ENCODE measurements at regions not wholly inside any gene's neighbourhood (a gene's known extent, or its start where the extent isn't known, plus 50 kb on each side); places are given as distances from the start of the nearest gene placed in this dataset.

DNA sequence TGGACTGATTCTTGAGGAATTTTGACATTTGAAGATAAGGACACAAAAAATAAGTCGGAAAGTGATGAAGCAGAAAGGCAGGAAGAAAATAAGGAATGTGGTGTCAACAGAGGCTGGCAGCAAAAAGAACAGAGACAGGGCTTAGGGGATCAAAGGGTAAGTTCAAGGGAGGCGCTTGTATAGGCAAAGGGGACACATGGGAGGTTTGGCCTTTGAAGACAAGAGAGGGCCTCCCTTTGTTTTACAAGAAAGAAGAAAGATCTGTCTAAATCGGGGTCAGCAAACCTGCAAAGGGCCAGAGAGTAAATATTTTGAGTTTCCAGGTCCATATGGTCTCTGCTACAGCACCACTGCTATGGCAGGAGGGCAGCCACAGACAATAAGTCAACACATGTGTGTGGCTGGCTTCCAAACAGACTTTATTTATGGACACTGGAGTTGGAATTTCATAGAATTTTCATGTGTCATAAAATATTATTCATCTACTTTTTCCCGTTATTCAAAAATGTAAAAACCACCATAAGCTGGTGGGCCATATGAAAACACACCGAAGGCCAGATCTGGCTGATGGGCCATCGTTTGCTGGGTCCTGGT is 112.0 kb upstream of the FBXL7 start:
- Histone ChIP-seq H3K9ac (ENCODE audit: insufficient read depth, low read length) (no peak overlapping the region), H3K4me3 (replicated peaks in 1 of 4; ENCODE audit: control extremely low read depth in 1 of 4, insufficient read depth in 1 of 4, low read depth in 3 of 4, low read length in 4 of 4) (no peak overlapping the region), H2AFZ (ENCODE audit: low read length) (no peak overlapping the region), H4K20me1 (ENCODE audit: control insufficient read depth, extremely low read depth, insufficient read depth, low read length) (no peaks in the 10 kb centered on the region), H3K79me2 (ENCODE audit: control insufficient read depth, insufficient read depth, low read length) (no peaks in the 10 kb centered on the region), H3K27ac (ENCODE audit: insufficient read depth, low read length) (no peak overlapping the region), H3K4me1 (ENCODE audit: control insufficient read depth, extremely low read depth, insufficient read depth, low read length) (no peaks in the 10 kb centered on the region), H3K9me3 (ENCODE audit: control insufficient read depth, insufficient read depth, low read depth, low read length) (no peaks in the 10 kb centered on the region), H3K27me3 (ENCODE audit: control insufficient read depth, insufficient read depth, low read length) (no peaks in the 10 kb centered on the region), H3K4me2 (ENCODE audit: extremely low read depth, insufficient read depth, low read length) (no peak overlapping the region), H3K36me3 (ENCODE audit: control insufficient read depth, insufficient read depth, low read length) (no peaks in the 10 kb centered on the region)
- no peak for TF ChIP-seq EZH2 (IDR thresholded peaks at IDR 0.05; ENCODE audit: low read length, missing control alignments)
- TF ChIP-seq, protein P1, sequence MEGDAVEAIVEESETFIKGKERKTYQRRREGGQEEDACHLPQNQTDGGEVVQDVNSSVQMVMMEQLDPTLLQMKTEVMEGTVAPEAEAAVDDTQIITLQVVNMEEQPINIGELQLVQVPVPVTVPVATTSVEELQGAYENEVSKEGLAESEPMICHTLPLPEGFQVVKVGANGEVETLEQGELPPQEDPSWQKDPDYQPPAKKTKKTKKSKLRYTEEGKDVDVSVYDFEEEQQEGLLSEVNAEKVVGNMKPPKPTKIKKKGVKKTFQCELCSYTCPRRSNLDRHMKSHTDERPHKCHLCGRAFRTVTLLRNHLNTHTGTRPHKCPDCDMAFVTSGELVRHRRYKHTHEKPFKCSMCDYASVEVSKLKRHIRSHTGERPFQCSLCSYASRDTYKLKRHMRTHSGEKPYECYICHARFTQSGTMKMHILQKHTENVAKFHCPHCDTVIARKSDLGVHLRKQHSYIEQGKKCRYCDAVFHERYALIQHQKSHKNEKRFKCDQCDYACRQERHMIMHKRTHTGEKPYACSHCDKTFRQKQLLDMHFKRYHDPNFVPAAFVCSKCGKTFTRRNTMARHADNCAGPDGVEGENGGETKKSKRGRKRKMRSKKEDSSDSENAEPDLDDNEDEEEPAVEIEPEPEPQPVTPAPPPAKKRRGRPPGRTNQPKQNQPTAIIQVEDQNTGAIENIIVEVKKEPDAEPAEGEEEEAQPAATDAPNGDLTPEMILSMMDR (conservative IDR thresholded peaks at IDR 0.05 in 1 of 2, IDR thresholded peaks at IDR 0.05 in 1 of 2; ENCODE audit: low read depth in 1 of 2, low read length in 2 of 2) = no peak
- DNase-seq (ENCODE audit: low read depth in 2 of 2) = no peak

DNA sequence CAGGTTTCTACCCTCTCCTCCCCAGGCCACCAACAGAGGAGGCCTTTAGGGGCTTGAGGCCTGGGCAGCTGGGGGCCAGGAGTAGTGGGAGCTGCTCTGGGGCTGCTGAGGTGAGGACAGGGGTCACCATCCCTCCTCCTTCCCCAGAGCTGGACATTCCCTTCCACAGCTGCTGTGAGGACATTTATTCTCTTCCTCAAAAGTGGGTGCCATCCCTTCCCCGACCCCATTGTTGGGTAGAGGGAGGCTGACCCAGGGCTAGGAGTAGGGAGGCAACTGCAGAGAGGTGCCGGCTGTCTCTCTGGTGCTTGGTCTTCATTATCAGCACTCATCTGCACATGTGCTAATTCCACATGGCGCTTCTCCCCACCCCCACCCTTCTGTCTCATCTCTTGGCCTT is 113.9 kb upstream of the FBXL7 start:
- Histone ChIP-seq H4K20me1 (ENCODE audit: control insufficient read depth, extremely low read depth, insufficient read depth, low read length) (no peaks in the 10 kb centered on the region), H3K36me3 (ENCODE audit: control insufficient read depth, insufficient read depth, low read length) (no peaks in the 10 kb centered on the region), H3K27ac (ENCODE audit: insufficient read depth, low read length) (no peak overlapping the region), H3K79me2 (ENCODE audit: control insufficient read depth, insufficient read depth, low read length) (no peaks in the 10 kb centered on the region), H3K27me3 (ENCODE audit: control insufficient read depth, insufficient read depth, low read length) (no peaks in the 10 kb centered on the region), H2AFZ (ENCODE audit: low read length) (no peak overlapping the region), H3K9ac (ENCODE audit: insufficient read depth, low read length) (no peak overlapping the region), H3K4me1 (ENCODE audit: control insufficient read depth, extremely low read depth, insufficient read depth, low read length) (no peaks in the 10 kb centered on the region), H3K9me3 (ENCODE audit: control insufficient read depth, insufficient read depth, low read depth, low read length) (no peaks in the 10 kb centered on the region), H3K4me3 (replicated peaks in 1 of 4; ENCODE audit: control extremely low read depth in 1 of 4, insufficient read depth in 1 of 4, low read depth in 3 of 4, low read length in 4 of 4) (no peak overlapping the region), H3K4me2 (ENCODE audit: extremely low read depth, insufficient read depth, low read length) (no peak overlapping the region)
- DNase-seq (ENCODE audit: low read depth in 2 of 2) = no peak
- TF ChIP-seq, protein P1 (conservative IDR thresholded peaks at IDR 0.05 in 1 of 2, IDR thresholded peaks at IDR 0.05 in 1 of 2; ENCODE audit: low read depth in 1 of 2, low read length in 2 of 2) = no peak

DNA sequence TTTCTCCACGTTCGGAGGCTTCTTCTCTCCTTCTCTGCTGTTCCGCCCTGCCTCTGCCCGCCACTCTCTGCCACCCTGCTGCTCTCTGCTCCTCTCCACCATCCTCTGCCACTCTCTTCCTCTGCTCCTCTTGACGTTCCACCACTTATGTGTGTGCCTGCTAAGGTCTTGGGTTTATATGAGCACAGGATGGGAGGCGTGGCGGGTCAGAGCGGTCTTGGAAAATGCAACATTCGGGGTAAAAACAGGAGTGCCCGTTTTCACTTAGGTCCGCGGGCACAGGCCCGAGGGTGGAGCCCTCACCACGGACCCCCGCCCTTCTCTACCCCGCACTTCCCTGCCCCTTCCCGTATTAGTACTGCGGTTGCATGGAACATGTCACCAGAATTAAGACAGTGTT is 114.4 kb upstream of the FBXL7 start:
- H4K20me1 ChIP-seq (ENCODE audit: control insufficient read depth, extremely low read depth, insufficient read depth, low read length) = no peaks in the 10 kb centered on the region
- no peaks in the 10 kb centered on the region for H3K9me3 ChIP-seq (ENCODE audit: control insufficient read depth, insufficient read depth, low read depth, low read length)
- no peaks in the 10 kb centered on the region for H3K36me3 ChIP-seq (ENCODE audit: control insufficient read depth, insufficient read depth, low read length)
- H3K9ac ChIP-seq (ENCODE audit: insufficient read depth, low read length) = no peak overlapping the region
- no peak for DNase-seq (ENCODE audit: low read depth in 2 of 2)
- TF ChIP-seq EZH2 (IDR thresholded peaks at IDR 0.05; ENCODE audit: low read length, missing control alignments) = no peak
- TF ChIP-seq, protein P1 (conservative IDR thresholded peaks at IDR 0.05 in 1 of 2, IDR thresholded peaks at IDR 0.05 in 1 of 2; ENCODE audit: low read depth in 1 of 2, low read length in 2 of 2) = no peak
- no peaks in the 10 kb centered on the region for H3K27me3 ChIP-seq (ENCODE audit: control insufficient read depth, insufficient read depth, low read length)
- H3K4me2 ChIP-seq (ENCODE audit: extremely low read depth, insufficient read depth, low read length) = no peak overlapping the region
- H3K4me1 ChIP-seq (ENCODE audit: control insufficient read depth, extremely low read depth, insufficient read depth, low read length) = no peaks in the 10 kb centered on the region
- no peak overlapping the region for H2AFZ ChIP-seq (ENCODE audit: low read length)
- no peaks in the 10 kb centered on the region for H3K79me2 ChIP-seq (ENCODE audit: control insufficient read depth, insufficient read depth, low read length)
- no peak overlapping the region for H3K4me3 ChIP-seq (replicated peaks in 1 of 4; ENCODE audit: control extremely low read depth in 1 of 4, insufficient read depth in 1 of 4, low read depth in 3 of 4, low read length in 4 of 4)
- no peak overlapping the region for H3K27ac ChIP-seq (ENCODE audit: insufficient read depth, low read length)
